Smooth muscle cell (in vitro differentiated cells): ENCODE measurements at regions not wholly inside any gene's neighbourhood (a gene's known extent, or its start where the extent isn't known, plus 50 kb on each side); places are given as distances from the start of the nearest gene placed in this dataset.
A peak's percentile ranks its signal among the peaks of the same experiment; 100 is the strongest.

Experiments
- DNase-seq: peaks from one replicate; lab custom pipeline; 2025; ENCODE audit not compliant: unreplicated experiment; lab: John Stamatoyannopoulos, UW
- H2AFZ ChIP-seq: fragments of 200-600 bp; sonication (generic); 2 replicates; pipeline ENCODE4 v1.6.0; 2016; ENCODE audit warnings: antibody characterized with exemption, low read depth, mild to moderate bottlenecking
- H3F3A ChIP-seq: fragments of 200-600 bp; sonication (generic); 2 replicates; pipeline ENCODE4 v1.6.0; 2017; ENCODE audit warnings: antibody characterized with exemption, low read depth
- H3K27ac ChIP-seq: fragments of 200-600 bp; sonication (generic); 2 replicates; pipeline ENCODE4 v1.5.1; 2016; ENCODE audit warnings: low read depth, mild to moderate bottlenecking
- H3K27me3 ChIP-seq: fragments of 200-600 bp; sonication (generic); 2 replicates; pipeline ENCODE4 v1.6.1; 2016; ENCODE audit warnings: low read depth, mild to moderate bottlenecking
- H3K36me3 ChIP-seq: fragments of 200-600 bp; sonication (generic); 2 replicates; pipeline ENCODE4 v1.5.1; 2016; ENCODE audit warnings: low read depth
- H3K4me1 ChIP-seq: fragments of 200-600 bp; sonication (generic); 2 replicates; pipeline ENCODE4 v1.5.1; 2016; ENCODE audit warnings: low read depth
- H3K4me2 ChIP-seq: fragments of 200-600 bp; sonication (generic); 2 replicates; pipeline ENCODE4 v1.6.0; 2016; ENCODE audit warnings: mild to moderate bottlenecking
- H3K4me3 ChIP-seq: fragments of 200-600 bp; sonication (generic); 2 replicates; pipeline ENCODE4 v1.5.1; 2016; ENCODE audit warnings: mild to moderate bottlenecking
- H3K79me2 ChIP-seq: fragments of 200-600 bp; sonication (generic); 2 replicates; pipeline ENCODE4 v1.6.0; 2016; ENCODE audit warnings: low read depth, mild to moderate bottlenecking
- H3K9ac ChIP-seq: fragments of 200-600 bp; sonication (generic); 2 replicates; pipeline ENCODE4 v1.6.0; 2016; ENCODE audit warnings: low read depth
- H3K9me3 ChIP-seq: fragments of 200-600 bp; sonication (generic); replicated peaks from 2 replicates; pipeline ENCODE4 v1.5.1; 2016; ENCODE audit warnings: low read depth
- H4K20me1 ChIP-seq: fragments of 200-600 bp; sonication (generic); 2 replicates; pipeline ENCODE4 v1.6.0; 2016; ENCODE audit warnings: low read depth
- WGBS: methylation state at CpG from one replicate; pipeline ENCODE4 v1.1.7; 2016; ENCODE audit warnings: low lambda C conversion rate; 5-methylcytosine and 5-hydroxymethylcytosine counted together
- TF ChIP-seq, protein P1 (sequence below): fragments of 200-600 bp; sonication (generic); IDR thresholded peaks from 2 replicates; pipeline ENCODE4 v1.5.1; 2017; ENCODE audit warnings: borderline replicate concordance, mild to moderate bottlenecking, antibody characterized with exemption; ENCODE audit not compliant: insufficient read depth, poor library complexity, severe bottlenecking

DNA sequence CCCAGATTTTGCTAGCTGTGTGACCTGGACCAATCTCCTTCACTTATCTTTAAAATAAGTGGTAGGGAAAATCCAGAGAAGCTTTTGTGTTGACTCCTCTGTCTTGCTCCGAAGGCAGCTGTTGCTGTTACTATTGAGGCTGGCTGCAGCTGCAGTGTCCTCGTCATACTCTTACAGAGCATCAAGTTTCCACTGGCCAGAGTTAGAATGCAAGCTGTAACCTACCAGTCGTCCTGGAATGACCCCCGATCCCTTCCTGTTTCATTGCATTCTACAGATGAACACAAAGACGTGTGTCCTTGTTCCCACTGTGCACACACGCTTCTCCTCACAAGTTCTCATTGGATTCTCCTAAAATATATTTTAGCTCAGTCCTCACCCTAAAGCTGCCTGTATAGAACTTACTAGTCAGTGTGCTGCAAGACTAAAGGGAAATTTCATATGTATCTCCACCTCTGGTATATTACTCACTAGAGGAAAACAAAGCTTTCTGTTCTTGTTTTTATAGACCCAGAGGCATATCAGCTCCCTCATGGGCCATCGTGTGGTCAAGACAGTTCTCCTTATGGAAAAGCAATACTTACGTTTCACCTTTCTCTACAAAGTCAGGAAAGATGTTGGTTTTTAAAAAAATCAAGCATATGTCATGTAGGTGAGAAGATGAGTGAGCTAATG, 589.8 kb downstream of the LMO7 start:
- Histone ChIP-seq H4K20me1 (no peaks in the 10 kb centered on the region), H3K4me2 (no peak overlapping the region), H3K36me3 (no peaks in the 10 kb centered on the region), H3K27ac (no peak overlapping the region), H3F3A (no peaks in the 10 kb centered on the region), H3K9me3 (no peaks in the 10 kb centered on the region), H3K4me3 (no peak overlapping the region), H3K27me3 (no peaks in the 10 kb centered on the region), H3K4me1 (no peaks in the 10 kb centered on the region), H3K9ac (no peak overlapping the region), H2AFZ (peak overlapping the region; percentile 34), H3K79me2 (no peaks in the 10 kb centered on the region)
- DNase-seq = no peak
- TF ChIP-seq, protein P1, sequence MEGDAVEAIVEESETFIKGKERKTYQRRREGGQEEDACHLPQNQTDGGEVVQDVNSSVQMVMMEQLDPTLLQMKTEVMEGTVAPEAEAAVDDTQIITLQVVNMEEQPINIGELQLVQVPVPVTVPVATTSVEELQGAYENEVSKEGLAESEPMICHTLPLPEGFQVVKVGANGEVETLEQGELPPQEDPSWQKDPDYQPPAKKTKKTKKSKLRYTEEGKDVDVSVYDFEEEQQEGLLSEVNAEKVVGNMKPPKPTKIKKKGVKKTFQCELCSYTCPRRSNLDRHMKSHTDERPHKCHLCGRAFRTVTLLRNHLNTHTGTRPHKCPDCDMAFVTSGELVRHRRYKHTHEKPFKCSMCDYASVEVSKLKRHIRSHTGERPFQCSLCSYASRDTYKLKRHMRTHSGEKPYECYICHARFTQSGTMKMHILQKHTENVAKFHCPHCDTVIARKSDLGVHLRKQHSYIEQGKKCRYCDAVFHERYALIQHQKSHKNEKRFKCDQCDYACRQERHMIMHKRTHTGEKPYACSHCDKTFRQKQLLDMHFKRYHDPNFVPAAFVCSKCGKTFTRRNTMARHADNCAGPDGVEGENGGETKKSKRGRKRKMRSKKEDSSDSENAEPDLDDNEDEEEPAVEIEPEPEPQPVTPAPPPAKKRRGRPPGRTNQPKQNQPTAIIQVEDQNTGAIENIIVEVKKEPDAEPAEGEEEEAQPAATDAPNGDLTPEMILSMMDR = no peak
- WGBS = 43% methylated on average over 8 of the region's 8 CpGs

GRCh38 chr13:76223999-76224398, 587.9 kb downstream of the LMO7 start:
- TF ChIP-seq, protein P1 = no peak
- no peaks in the 10 kb centered on the region for H3K4me1 ChIP-seq
- H3K27ac ChIP-seq = no peak overlapping the region
- H3K36me3 ChIP-seq = no peaks in the 10 kb centered on the region
- no peak overlapping the region for H3K4me2 ChIP-seq
- H3K4me3 ChIP-seq = no peak overlapping the region
- no peak for DNase-seq
- 93% methylated on average over 5 of the region's 5 CpGs for WGBS
- no peak overlapping the region for H3K9ac ChIP-seq
- H3K27me3 ChIP-seq = no peaks in the 10 kb centered on the region
- H3K9me3 ChIP-seq = no peaks in the 10 kb centered on the region
- H3K79me2 ChIP-seq = no peaks in the 10 kb centered on the region
- H3F3A ChIP-seq = no peaks in the 10 kb centered on the region
- H4K20me1 ChIP-seq = no peaks in the 10 kb centered on the region
- H2AFZ ChIP-seq = no peak overlapping the region

GRCh38 chr13:76223565-76223964, 587.4 kb downstream of the LMO7 start:
- Histone ChIP-seq H2AFZ (no peak overlapping the region), H3K36me3 (no peaks in the 10 kb centered on the region), H4K20me1 (no peaks in the 10 kb centered on the region), H3K27me3 (no peaks in the 10 kb centered on the region), H3K27ac (no peak overlapping the region), H3K4me3 (no peak overlapping the region), H3K4me2 (no peak overlapping the region), H3F3A (no peaks in the 10 kb centered on the region), H3K9me3 (no peaks in the 10 kb centered on the region), H3K4me1 (no peaks in the 10 kb centered on the region), H3K79me2 (no peaks in the 10 kb centered on the region), H3K9ac (no peak overlapping the region)
- WGBS = 91% methylated on average over 2 of the region's 2 CpGs
- no peak for DNase-seq
- TF ChIP-seq, protein P1 = no peak

- DNase-seq = no peak
- TF ChIP-seq, protein P1 = no peak
- H4K20me1 ChIP-seq = no peaks in the 10 kb centered on the region
- no peak overlapping the region for H3K27ac ChIP-seq
- 81% methylated on average over 2 of the region's 2 CpGs for WGBS
- H3K36me3 ChIP-seq = no peaks in the 10 kb centered on the region
- no peaks in the 10 kb centered on the region for H3K27me3 ChIP-seq
- H3K4me2 ChIP-seq = no peak overlapping the region
- no peaks in the 10 kb centered on the region for H3K4me1 ChIP-seq
- no peaks in the 10 kb centered on the region for H3K9me3 ChIP-seq
- no peak overlapping the region for H3K4me3 ChIP-seq
- H3F3A ChIP-seq = no peaks in the 10 kb centered on the region
- no peaks in the 10 kb centered on the region for H3K79me2 ChIP-seq
- H3K9ac ChIP-seq = no peak overlapping the region
- no peak overlapping the region for H2AFZ ChIP-seq
Measured at GRCh38 chr13:76222511-76222910, 586.4 kb downstream of the LMO7 start.
